Mucosa of descending colon (tissue), 3 donors: ENCODE measurements at regions not wholly inside any gene's neighbourhood (a gene's known extent, or its start where the extent isn't known, plus 50 kb on each side); places are given as distances from the start of the nearest gene placed in this dataset.

Experiments
- ATAC-seq: fragments of 200-7000 bp; cut with Tn5 transposase; one replicate; pipeline ENCODE4 v1.9.1; 2020; ENCODE audit warnings: mild to moderate bottlenecking, moderate library complexity
- DNase-seq, 3 donors: peaks; one replicate each; pipeline ENCODE4 v3.0.0-alpha.2; 2020
- H3K36me3 ChIP-seq: fragments of 200-600 bp; one replicate; pipeline ENCODE4 v1.8.0; 2021; ENCODE audit warnings: low read depth, mild to moderate bottlenecking
- H3K4me1 ChIP-seq: fragments of 200-600 bp; one replicate; pipeline ENCODE4 v1.8.0; 2021; ENCODE audit warnings: low read depth, mild to moderate bottlenecking
- H3K4me3 ChIP-seq: fragments of 200-600 bp; one replicate; pipeline ENCODE4 v1.8.0; 2021; ENCODE audit warnings: mild to moderate bottlenecking
- H3K9me3 ChIP-seq: fragments of 200-600 bp; one replicate; pipeline ENCODE4 v1.8.0; 2021; ENCODE audit warnings: mild to moderate bottlenecking
- CTCF ChIP-seq: fragments of 200-600 bp; IDR thresholded peaks from one replicate; pipeline ENCODE4 v1.8.0; 2022; ENCODE audit warnings: antibody characterized with exemption, mild to moderate bottlenecking
- intact Hi-C, 2 donors: fragments of 100-400 bp; cut with DNase I in 1 of 2; cut with micrococcal nuclease in 1 of 2; formaldehyde crosslinking; loops; one replicate each; pipeline versions ENCODE4 v1.11.0 to v1.11.1; 2022; cut with DNase I, micrococcal nuclease
- donor health status: DM: no; HTN: no; CAD: no; lungs with moderate emphysema.
- donor health status: DM: no; HTN: no; CAD: no.
- donor health status: DM: no; HTN: yes; CAD: no.

DNA sequence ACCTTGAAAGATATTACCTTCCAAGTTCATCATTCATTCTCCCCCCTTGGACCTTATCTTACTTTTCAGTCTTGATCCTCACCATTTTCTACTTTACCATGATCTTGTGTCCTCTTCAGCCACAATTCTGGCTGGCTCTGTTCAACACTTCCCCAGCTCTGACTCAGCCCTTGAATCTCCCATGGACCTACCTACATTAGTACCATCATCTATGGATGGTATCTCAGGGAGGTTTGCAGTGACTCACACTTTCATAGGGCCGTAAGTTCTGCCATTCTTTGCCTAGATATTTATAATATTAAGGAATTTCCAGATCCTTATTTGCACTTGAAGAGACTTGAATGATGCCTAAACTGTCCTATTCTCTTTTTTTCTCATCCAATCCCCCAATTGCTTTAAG lies 213.7 kb upstream of the RORA start:
- no peak for TF ChIP-seq CTCF
- H3K4me1 ChIP-seq, result no peaks in the 10 kb centered on the region
- DNase-seq, result no peak
- no peak for ATAC-seq
- H3K4me3 ChIP-seq, result no peak overlapping the region
- H3K9me3 ChIP-seq, result no peaks in the 10 kb centered on the region
- no peaks in the 10 kb centered on the region for H3K36me3 ChIP-seq
- intact Hi-C loops, result no loop called here

GRCh38 chr15:61441891-61442290 lies 212.8 kb upstream of the RORA start:
- H3K4me1 ChIP-seq, result no peaks in the 10 kb centered on the region
- ATAC-seq, result no peak
- no peak for DNase-seq
- no peak for TF ChIP-seq CTCF
- H3K9me3 ChIP-seq, result no peaks in the 10 kb centered on the region
- H3K36me3 ChIP-seq, result no peaks in the 10 kb centered on the region
- no peak overlapping the region for H3K4me3 ChIP-seq
- intact Hi-C loops, result no loop called here

- Histone ChIP-seq H3K9me3 (no peaks in the 10 kb centered on the region), H3K36me3 (no peaks in the 10 kb centered on the region), H3K4me3 (no peak overlapping the region), H3K4me1 (no peaks in the 10 kb centered on the region)
- no peak for ATAC-seq
- TF ChIP-seq CTCF, result no peak
- intact Hi-C loops, result no loop called here
- no peak for DNase-seq
Observed at GRCh38 chr15:61426466-61426865, 197.4 kb upstream of the RORA start.

DNA sequence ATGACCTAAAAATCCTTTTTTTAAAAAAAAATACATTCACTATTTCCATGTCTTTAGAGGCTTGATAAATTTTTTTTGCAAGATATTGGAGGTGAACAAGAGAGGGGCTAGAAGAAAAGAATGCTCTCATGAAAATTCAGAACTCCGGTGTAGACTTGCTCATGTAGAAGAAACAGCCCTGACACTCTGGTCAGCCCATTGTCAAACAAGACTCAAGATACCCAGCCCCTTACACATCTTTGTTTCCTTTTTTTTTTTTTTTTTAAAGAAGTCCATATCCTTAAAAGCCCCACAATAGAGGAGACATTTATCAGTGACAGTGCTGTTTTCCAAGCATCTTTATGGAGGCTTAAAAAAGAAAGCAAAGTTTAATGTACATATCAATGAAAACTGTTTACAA lies 196.8 kb upstream of the RORA start:
- intact Hi-C loops, result no loop called here
- Histone ChIP-seq H3K4me3 (no peak overlapping the region), H3K9me3 (no peaks in the 10 kb centered on the region), H3K4me1 (no peaks in the 10 kb centered on the region), H3K36me3 (no peaks in the 10 kb centered on the region)
- DNase-seq, result no peak
- no peak for ATAC-seq
- TF ChIP-seq CTCF, result no peak

GRCh38 chr15:61422773-61423172 lies 193.7 kb upstream of the RORA start:
- ATAC-seq (no peak), DNase-seq (no peak)
- Histone ChIP-seq H3K4me1 (no peaks in the 10 kb centered on the region), H3K36me3 (no peaks in the 10 kb centered on the region), H3K4me3 (no peak overlapping the region), H3K9me3 (no peaks in the 10 kb centered on the region)
- TF ChIP-seq CTCF, result no peak
- intact Hi-C loops, result no loop called here

DNA sequence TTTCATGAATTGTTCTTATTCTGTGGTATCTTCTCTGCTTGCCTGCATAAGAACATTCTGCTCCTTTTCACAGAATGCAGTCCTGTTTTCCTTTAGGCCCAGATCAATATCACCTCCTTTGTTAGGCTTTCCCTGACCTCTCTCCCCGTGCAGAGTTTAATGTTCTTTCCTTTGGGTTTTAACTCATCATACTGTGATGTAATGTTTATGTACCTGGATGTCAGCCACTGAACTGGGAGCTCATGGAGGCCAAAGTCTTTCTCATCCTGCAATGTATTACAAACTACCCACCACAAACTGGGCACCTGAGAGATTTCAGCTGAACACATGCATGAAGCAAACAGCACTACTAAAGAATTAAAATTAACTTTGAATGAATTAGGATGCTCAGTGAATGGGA lies 192.8 kb upstream of the RORA start:
- Histone ChIP-seq H3K9me3 (no peaks in the 10 kb centered on the region), H3K36me3 (no peaks in the 10 kb centered on the region), H3K4me1 (no peaks in the 10 kb centered on the region), H3K4me3 (no peak overlapping the region)
- TF ChIP-seq CTCF, result no peak
- DNase-seq, result no peak
- ATAC-seq, result no peak
- intact Hi-C loops, result no loop called here
